Brain microvascular endothelial cell (primary cell): ENCODE measurements at regions not wholly inside any gene's neighbourhood (a gene's known extent, or its start where the extent isn't known, plus 50 kb on each side); places are given as distances from the start of the nearest gene placed in this dataset.

Experiments used
- DNase-seq: peaks from one replicate; pipeline ENCODE4 v3.0.0-alpha.2; 2020
- H3K27ac ChIP-seq: fragments of 250-450 bp; sonication (Bioruptor Pico); 2 replicates; pipeline ENCODE4 v1.5.1; 2020; ENCODE audit warnings: mild to moderate bottlenecking, moderate library complexity
- H3K27me3 ChIP-seq: fragments of 250-450 bp; sonication (Bioruptor Pico); replicated peaks from 2 replicates; pipeline ENCODE4 v1.5.1; 2020; ENCODE audit warnings: mild to moderate bottlenecking
- H3K36me3 ChIP-seq: fragments of 250-450 bp; sonication (Bioruptor Pico); replicated peaks from 2 replicates; pipeline ENCODE4 v1.5.1; 2020; ENCODE audit warnings: mild to moderate bottlenecking
- H3K4me3 ChIP-seq: 2 replicates; pipeline ENCODE4 v1.5.1; 2011; ENCODE audit warnings: low read depth, mild to moderate bottlenecking, control low read depth, low read length, moderate library complexity
- CTCF ChIP-seq: IDR thresholded peaks from 2 replicates; pipeline ENCODE4 v1.5.1; 2011; ENCODE audit warnings: low read depth, mild to moderate bottlenecking, moderate library complexity, low read length, control low read depth, inconsistent platforms; ENCODE audit errors: missing control alignments
- in situ Hi-C: cut with HindIII; loops from 2 replicates; pipeline ENCODE4 v1.10.0; 2017; ENCODE audit warnings: low sequenced_read_pairs, low pct_ligation_motif_present

- TF ChIP-seq CTCF, result no peak
- H3K27me3 ChIP-seq, result no peaks in the 10 kb centered on the region
- no peaks in the 10 kb centered on the region for H3K36me3 ChIP-seq
- no peak for DNase-seq
- no peak overlapping the region for H3K4me3 ChIP-seq
- in situ Hi-C loops, result no loop called here
- H3K27ac ChIP-seq, result no peak overlapping the region
Measured at GRCh38 chr6:133583907-133584427, 304.9 kb upstream of the TCF21 start.

DNA sequence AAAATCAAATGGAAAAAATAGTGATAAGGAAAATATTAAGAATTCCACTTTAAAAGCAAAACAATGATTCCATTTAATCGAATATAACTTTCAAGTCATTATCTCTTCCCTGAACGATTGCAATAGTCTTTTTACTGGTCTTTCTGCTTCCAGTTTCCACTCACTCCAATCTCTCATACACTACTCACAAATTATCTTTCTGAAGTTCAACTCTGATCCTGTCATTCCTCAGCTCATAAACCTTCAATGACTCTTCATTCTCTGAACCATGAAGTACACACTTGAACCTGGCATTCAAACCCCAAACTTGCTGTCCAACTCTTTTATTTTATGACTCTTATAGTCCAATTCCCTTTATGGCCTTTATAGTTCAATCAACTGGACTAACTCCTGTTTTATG lies 304.1 kb upstream of the TCF21 start:
- in situ Hi-C loops, result no loop called here
- no peaks in the 10 kb centered on the region for H3K36me3 ChIP-seq
- TF ChIP-seq CTCF, result no peak
- no peak for DNase-seq
- H3K4me3 ChIP-seq, result no peak overlapping the region
- H3K27ac ChIP-seq, result no peak overlapping the region
- H3K27me3 ChIP-seq, result no peaks in the 10 kb centered on the region

- DNase-seq, result no peak
- no peak for TF ChIP-seq CTCF
- Histone ChIP-seq H3K4me3 (no peak overlapping the region), H3K36me3 (no peaks in the 10 kb centered on the region), H3K27ac (no peak overlapping the region), H3K27me3 (no peaks in the 10 kb centered on the region)
- in situ Hi-C loops, result no loop called here
Measured at GRCh38 chr6:133585978-133586377, 302.9 kb upstream of the TCF21 start.

DNA sequence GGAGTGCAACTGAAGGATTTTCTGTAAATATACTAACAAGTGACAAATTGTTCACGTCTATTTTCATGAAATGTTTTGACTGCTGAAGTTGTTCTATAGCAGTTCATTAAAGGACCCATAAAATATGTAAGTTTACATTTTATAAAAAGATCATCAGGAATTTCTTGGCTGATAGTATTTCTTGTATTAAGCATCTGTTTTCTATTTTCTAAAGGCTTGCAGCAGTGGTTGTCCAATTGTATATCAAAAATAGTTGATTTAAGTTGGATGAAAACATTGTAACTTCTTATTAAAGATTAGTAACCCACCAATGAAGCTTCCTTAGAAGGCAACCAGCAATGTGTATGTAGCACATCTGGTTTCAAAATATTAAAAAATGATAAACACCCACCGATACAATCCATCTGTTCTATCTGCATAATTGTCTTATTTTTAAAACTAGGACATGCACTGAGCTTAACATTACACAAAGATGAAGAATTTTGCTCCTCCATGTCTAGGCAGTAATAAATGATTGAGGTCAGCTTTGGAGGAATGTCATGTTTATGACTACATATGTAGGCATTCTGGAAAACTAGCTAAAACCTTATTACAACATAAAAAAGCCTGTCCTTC lies 301.3 kb upstream of the TCF21 start:
- in situ Hi-C loops, result no loop called here
- H3K36me3 ChIP-seq, result no peaks in the 10 kb centered on the region
- H3K27me3 ChIP-seq, result no peaks in the 10 kb centered on the region
- no peak for TF ChIP-seq CTCF
- no peak for DNase-seq
- no peak overlapping the region for H3K27ac ChIP-seq
- H3K4me3 ChIP-seq, result no peak overlapping the region

- Histone ChIP-seq H3K36me3 (no peaks in the 10 kb centered on the region), H3K4me3 (no peak overlapping the region), H3K27me3 (no peaks in the 10 kb centered on the region), H3K27ac (no peak overlapping the region)
- in situ Hi-C loops, result no loop called here
- DNase-seq, result no peak
- no peak for TF ChIP-seq CTCF
Measured at GRCh38 chr6:133590196-133590595, 298.7 kb upstream of the TCF21 start.

GRCh38 chr6:133590814-133591213 lies 298.1 kb upstream of the TCF21 start:
- Histone ChIP-seq H3K27me3 (no peaks in the 10 kb centered on the region), H3K36me3 (no peaks in the 10 kb centered on the region), H3K27ac (no peak overlapping the region), H3K4me3 (no peak overlapping the region)
- DNase-seq, result no peak
- TF ChIP-seq CTCF, result no peak
- in situ Hi-C loops, result no loop called here
